ENCODE measurements at regions not wholly inside any gene's neighbourhood (a gene's known extent, or its start where the extent isn't known, plus 50 kb on each side); places are given as distances from the start of the nearest gene placed in this dataset.

DNA sequence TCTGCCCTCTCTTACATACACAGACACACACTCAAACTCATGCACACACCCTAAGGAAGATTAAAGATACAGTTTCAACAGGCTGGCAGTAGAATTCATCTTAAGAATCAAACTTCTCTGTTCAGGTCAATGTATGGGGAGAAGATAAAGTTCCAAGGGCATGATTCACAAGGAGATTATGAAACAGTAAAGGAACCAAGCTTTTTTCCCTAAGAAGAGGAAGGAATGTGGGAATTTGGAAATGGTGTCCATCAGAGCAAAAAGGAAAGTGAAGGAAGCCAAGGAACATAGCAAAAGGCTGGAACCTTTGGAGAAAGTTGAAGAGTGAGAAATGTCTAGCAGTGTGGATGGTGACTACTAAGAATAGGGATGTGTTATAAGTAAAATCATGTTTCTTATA is 191.0 kb upstream of the NPY2R start:
- DNase-seq (ENCODE audit: low spot score) = no peak
- H3K36me3 ChIP-seq (replicated peaks in 1 of 2; ENCODE audit: control insufficient read depth in 2 of 2, insufficient read depth in 2 of 2, low read length in 2 of 2) = no peaks in the 10 kb centered on the region

DNA sequence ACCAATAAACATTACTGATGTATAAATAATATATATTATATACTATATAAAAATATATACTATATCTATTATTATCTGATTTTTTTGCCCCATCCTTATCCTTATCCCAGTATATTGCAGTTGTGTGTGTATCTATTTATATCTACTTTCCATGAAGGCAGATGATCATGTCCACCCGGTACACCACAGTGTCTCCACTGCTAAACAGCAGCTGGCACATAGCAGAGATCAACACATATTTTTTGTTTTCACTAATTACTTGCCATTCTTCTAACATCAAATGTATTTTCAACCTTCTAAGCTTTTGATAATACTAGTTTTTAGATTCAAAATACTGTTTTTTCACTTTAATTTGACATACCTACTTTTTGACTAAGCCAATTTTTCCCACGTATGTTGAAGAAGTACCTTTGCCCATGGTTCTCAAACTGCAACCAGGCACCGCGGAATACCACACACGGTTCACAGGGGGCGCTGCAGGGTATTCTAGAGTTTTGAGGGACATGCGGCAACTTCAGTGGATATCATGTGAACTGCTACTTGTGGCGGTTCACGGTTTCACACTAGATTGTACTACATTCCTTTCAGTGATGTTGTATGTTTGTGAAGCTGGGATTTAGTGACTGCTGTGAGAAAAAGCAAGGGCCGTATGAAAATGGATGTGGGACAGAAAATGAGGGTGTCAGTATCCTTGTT is 182.5 kb upstream of the NPY2R start:
- Histone ChIP-seq H3K4me3 (ENCODE audit: low read length in 2 of 2) (no peak overlapping the region), H4K8ac (ENCODE audit: low read depth, low read length) (no peak overlapping the region), H3K27ac (replicated peaks; ENCODE audit: low read length) (no peak overlapping the region), H3K9me3 (replicated peaks in 1 of 2; ENCODE audit: control insufficient read depth in 2 of 2, insufficient read depth in 1 of 2, low read depth in 1 of 2, low read length in 2 of 2) (peaks cover 0 to 1% of the 10 kb centered on the region in 2 donors), H3K23ac (ENCODE audit: low read depth, low read length, poor library complexity) (no peak overlapping the region), H2BK5ac (ENCODE audit: low read length) (no peak overlapping the region), H3K4me2 (ENCODE audit: insufficient read depth, low read length, poor library complexity, severe bottlenecking) (no peak overlapping the region), H3K27me3 (ENCODE audit: control insufficient read depth in 3 of 3, insufficient read depth in 3 of 3, low read depth in 1 of 3, low read length in 3 of 3) (no peaks in the 10 kb centered on the region), H3K79me1 (ENCODE audit: low read depth, low read length) (no peaks in the 10 kb centered on the region), H2AK5ac (ENCODE audit: low read depth, low read length) (no peak overlapping the region), H4K91ac (ENCODE audit: low read depth, low read length, poor library complexity) (no peak overlapping the region), H3K18ac (ENCODE audit: low read length) (no peak overlapping the region), H2BK120ac (ENCODE audit: low read depth, low read length) (no peak overlapping the region), H2AFZ (ENCODE audit: low read length) (no peak overlapping the region), H3K9ac (ENCODE audit: low read depth, low read length, poor library complexity) (no peak overlapping the region), H3K4ac (ENCODE audit: low read length) (no peak overlapping the region), H3K14ac (ENCODE audit: low read length) (no peak overlapping the region), H3K36me3 (replicated peaks in 1 of 2; ENCODE audit: control insufficient read depth in 2 of 2, insufficient read depth in 2 of 2, low read length in 2 of 2) (no peaks in the 10 kb centered on the region), H3K4me1 (ENCODE audit: control insufficient read depth in 2 of 2, insufficient read depth in 1 of 2, low read depth in 1 of 2, low read length in 2 of 2) (no peaks in the 10 kb centered on the region), H2BK15ac (ENCODE audit: low read length) (no peak overlapping the region), H2BK12ac (ENCODE audit: low read length) (no peak overlapping the region)
- peak; percentile 48 for DNase-seq (ENCODE audit: low spot score)
- no CpG with 5 or more reads among the region's 10 CpGs for WGBS, 2 donors (ENCODE audit: extremely low coverage in 2 of 2, insufficient read length in 2 of 2, insufficient replicate concordance in 1 of 2)

More for the DNA sequence above, 191.0 kb upstream of the NPY2R start:
- no peak overlapping the region for H3K23ac ChIP-seq (ENCODE audit: low read depth, low read length, poor library complexity)
- no peak overlapping the region for H3K4me2 ChIP-seq (ENCODE audit: insufficient read depth, low read length, poor library complexity, severe bottlenecking)
- H3K4ac ChIP-seq (ENCODE audit: low read length) = no peak overlapping the region
- no peak overlapping the region for H2AFZ ChIP-seq (ENCODE audit: low read length)
- H2BK15ac ChIP-seq (ENCODE audit: low read length) = no peak overlapping the region
- H3K4me1 ChIP-seq (ENCODE audit: control insufficient read depth in 2 of 2, insufficient read depth in 1 of 2, low read depth in 1 of 2, low read length in 2 of 2) = no peaks in the 10 kb centered on the region
- H3K9ac ChIP-seq (ENCODE audit: low read depth, low read length, poor library complexity) = no peak overlapping the region
- H3K27ac ChIP-seq (replicated peaks; ENCODE audit: low read length) = no peak overlapping the region
- H4K91ac ChIP-seq (ENCODE audit: low read depth, low read length, poor library complexity) = no peak overlapping the region
- H2BK12ac ChIP-seq (ENCODE audit: low read length) = no peak overlapping the region
- H3K4me3 ChIP-seq (ENCODE audit: low read length in 2 of 2) = no peak overlapping the region
- H2BK120ac ChIP-seq (ENCODE audit: low read depth, low read length) = no peak overlapping the region
- no peaks in the 10 kb centered on the region for H3K79me1 ChIP-seq (ENCODE audit: low read depth, low read length)
- H3K9me3 ChIP-seq (replicated peaks in 1 of 2; ENCODE audit: control insufficient read depth in 2 of 2, insufficient read depth in 1 of 2, low read depth in 1 of 2, low read length in 2 of 2) = no peaks in the 10 kb centered on the region
- no peak overlapping the region for H2BK5ac ChIP-seq (ENCODE audit: low read length)
- no peak overlapping the region for H4K8ac ChIP-seq (ENCODE audit: low read depth, low read length)
- no peak overlapping the region for H3K18ac ChIP-seq (ENCODE audit: low read length)
- H2AK5ac ChIP-seq (ENCODE audit: low read depth, low read length) = no peak overlapping the region
- H3K14ac ChIP-seq (ENCODE audit: low read length) = no peak overlapping the region
- no peaks in the 10 kb centered on the region for H3K27me3 ChIP-seq (ENCODE audit: control insufficient read depth in 3 of 3, insufficient read depth in 3 of 3, low read depth in 1 of 3, low read length in 3 of 3)

DNA sequence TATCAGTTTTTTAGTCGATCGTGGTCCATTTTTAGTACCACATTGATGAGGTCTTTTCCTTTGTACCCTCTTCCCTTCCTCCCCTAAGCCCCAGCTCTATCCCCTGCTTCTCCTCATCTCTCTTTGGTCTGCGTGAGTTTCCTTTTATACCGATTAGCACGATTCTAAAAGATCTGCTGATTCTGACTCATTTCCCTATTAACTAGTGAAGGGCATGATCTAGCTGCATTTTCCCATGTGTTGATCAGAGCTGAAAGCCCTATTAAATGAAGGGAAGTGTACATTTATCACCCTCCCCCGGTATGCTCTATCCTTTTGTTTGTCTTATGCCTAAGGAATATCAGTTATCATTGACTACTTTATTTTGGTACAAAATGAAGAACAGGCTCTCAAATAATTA is 181.7 kb upstream of the NPY2R start:
- Histone ChIP-seq H3K27me3 (ENCODE audit: control insufficient read depth in 3 of 3, insufficient read depth in 3 of 3, low read depth in 1 of 3, low read length in 3 of 3) (no peaks in the 10 kb centered on the region), H3K4me1 (ENCODE audit: control insufficient read depth in 2 of 2, insufficient read depth in 1 of 2, low read depth in 1 of 2, low read length in 2 of 2) (no peaks in the 10 kb centered on the region), H2BK15ac (ENCODE audit: low read length) (no peak overlapping the region), H4K8ac (ENCODE audit: low read depth, low read length) (no peak overlapping the region), H3K18ac (ENCODE audit: low read length) (no peak overlapping the region), H3K4me3 (ENCODE audit: low read length in 2 of 2) (no peak overlapping the region), H2BK120ac (ENCODE audit: low read depth, low read length) (no peak overlapping the region), H3K36me3 (replicated peaks in 1 of 2; ENCODE audit: control insufficient read depth in 2 of 2, insufficient read depth in 2 of 2, low read length in 2 of 2) (no peaks in the 10 kb centered on the region), H4K91ac (ENCODE audit: low read depth, low read length, poor library complexity) (no peak overlapping the region), H2AK5ac (ENCODE audit: low read depth, low read length) (no peak overlapping the region), H2BK5ac (ENCODE audit: low read length) (no peak overlapping the region), H3K14ac (ENCODE audit: low read length) (no peak overlapping the region), H3K9me3 (replicated peaks in 1 of 2; ENCODE audit: control insufficient read depth in 2 of 2, insufficient read depth in 1 of 2, low read depth in 1 of 2, low read length in 2 of 2) (peaks cover 0 to 1% of the 10 kb centered on the region in 2 donors), H2BK12ac (ENCODE audit: low read length) (no peak overlapping the region), H3K9ac (ENCODE audit: low read depth, low read length, poor library complexity) (no peak overlapping the region), H3K27ac (replicated peaks; ENCODE audit: low read length) (no peak overlapping the region), H3K23ac (ENCODE audit: low read depth, low read length, poor library complexity) (no peak overlapping the region), H3K4ac (ENCODE audit: low read length) (no peak overlapping the region), H2AFZ (ENCODE audit: low read length) (no peak overlapping the region), H3K4me2 (ENCODE audit: insufficient read depth, low read length, poor library complexity, severe bottlenecking) (no peak overlapping the region), H3K79me1 (ENCODE audit: low read depth, low read length) (no peaks in the 10 kb centered on the region)
- no CpG with 5 or more reads among the region's 6 CpGs for WGBS, 2 donors (ENCODE audit: extremely low coverage in 2 of 2, insufficient read length in 2 of 2, insufficient replicate concordance in 1 of 2)
- no peak for DNase-seq (ENCODE audit: low spot score)

DNA sequence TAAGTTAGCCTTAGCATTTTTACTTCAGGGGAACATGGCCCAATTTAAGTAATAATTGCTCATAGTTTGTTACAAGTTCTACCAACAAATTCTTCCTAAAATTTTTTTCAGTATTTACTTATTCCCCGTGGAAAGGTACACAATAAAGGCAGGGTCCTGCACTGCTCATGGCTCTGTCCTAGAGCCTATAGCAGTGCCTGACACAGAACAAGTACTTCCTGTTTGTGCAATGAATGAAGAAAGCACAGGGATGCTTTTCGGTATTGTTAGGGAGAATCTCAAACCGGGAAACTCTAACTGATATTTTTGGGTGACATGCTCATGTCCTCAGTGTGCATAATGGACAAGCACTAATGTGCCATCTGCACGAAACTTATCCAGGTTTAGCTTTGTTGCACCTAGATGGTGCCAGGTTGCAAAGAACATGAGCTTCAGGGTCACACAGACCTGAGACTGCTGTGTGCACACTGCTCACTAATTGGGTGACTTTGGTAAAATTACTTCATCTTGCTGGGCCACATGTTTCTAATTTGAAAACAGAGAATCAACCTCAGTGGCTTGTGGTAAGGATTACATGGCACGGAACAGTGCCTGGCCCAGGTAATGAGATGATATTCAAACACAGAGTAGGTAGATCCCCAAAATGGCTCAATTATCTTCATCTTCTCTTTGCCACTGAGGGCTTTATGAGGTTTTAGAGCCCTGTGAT is 175.8 kb upstream of the NPY2R start:
- Histone ChIP-seq H2BK15ac (ENCODE audit: low read length) (no peak overlapping the region), H2BK120ac (ENCODE audit: low read depth, low read length) (no peak overlapping the region), H3K9me3 (replicated peaks in 1 of 2; ENCODE audit: control insufficient read depth in 2 of 2, insufficient read depth in 1 of 2, low read depth in 1 of 2, low read length in 2 of 2) (no peaks in the 10 kb centered on the region), H3K23ac (ENCODE audit: low read depth, low read length, poor library complexity) (no peak overlapping the region), H3K36me3 (replicated peaks in 1 of 2; ENCODE audit: control insufficient read depth in 2 of 2, insufficient read depth in 2 of 2, low read length in 2 of 2) (no peaks in the 10 kb centered on the region), H4K91ac (ENCODE audit: low read depth, low read length, poor library complexity) (no peak overlapping the region), H3K27me3 (ENCODE audit: control insufficient read depth in 3 of 3, insufficient read depth in 3 of 3, low read depth in 1 of 3, low read length in 3 of 3) (no peaks in the 10 kb centered on the region), H3K4me2 (ENCODE audit: insufficient read depth, low read length, poor library complexity, severe bottlenecking) (no peak overlapping the region), H3K79me1 (ENCODE audit: low read depth, low read length) (no peaks in the 10 kb centered on the region), H3K18ac (ENCODE audit: low read length) (no peak overlapping the region), H2BK5ac (ENCODE audit: low read length) (no peak overlapping the region), H3K4ac (ENCODE audit: low read length) (no peak overlapping the region), H3K4me1 (ENCODE audit: control insufficient read depth in 2 of 2, insufficient read depth in 1 of 2, low read depth in 1 of 2, low read length in 2 of 2) (peaks cover 0 to 2% of the 10 kb centered on the region in 2 donors), H4K8ac (ENCODE audit: low read depth, low read length) (no peak overlapping the region), H3K4me3 (ENCODE audit: low read length in 2 of 2) (no peak overlapping the region), H2AK5ac (ENCODE audit: low read depth, low read length) (no peak overlapping the region), H3K27ac (replicated peaks; ENCODE audit: low read length) (no peak overlapping the region), H2BK12ac (ENCODE audit: low read length) (no peak overlapping the region), H2AFZ (ENCODE audit: low read length) (no peak overlapping the region), H3K9ac (ENCODE audit: low read depth, low read length, poor library complexity) (no peak overlapping the region), H3K14ac (ENCODE audit: low read length) (no peak overlapping the region)
- no CpG with 5 or more reads among the region's 5 CpGs for WGBS, 2 donors (ENCODE audit: extremely low coverage in 2 of 2, insufficient read length in 2 of 2, insufficient replicate concordance in 1 of 2)
- DNase-seq (ENCODE audit: low spot score) = no peak
